OCI-LY3 (cell line): ENCODE measurements at regions not wholly inside any gene's neighbourhood (a gene's known extent, or its start where the extent isn't known, plus 50 kb on each side); places are given as distances from the start of the nearest gene placed in this dataset.
"Not testable (repeated sequence)": the region's sequence is repeated elsewhere in the genome, so short reads cannot be mapped to it uniquely, and the experiment has no call there.

Source experiments
- H2AFZ ChIP-seq: fragments of 200-600, 300-600 bp; shearing (Covaris generic); 2 replicates; pipeline ENCODE4 v1.6.0; 2014; ENCODE audit warnings: antibody characterized with exemption, low read depth, low read length
- H3K27ac ChIP-seq: fragments of 200-600, 300-600 bp; sonication (generic); 2 replicates; pipeline ENCODE4 v1.5.1; 2014; ENCODE audit warnings: mild to moderate bottlenecking, low read length, moderate library complexity, mixed read lengths
- H3K27me3 ChIP-seq: fragments of 200-600, 300-600 bp; sonication (generic); 2 replicates; pipeline ENCODE4 v1.6.1; 2014; ENCODE audit warnings: low read depth, low read length, mixed read lengths
- H3K36me3 ChIP-seq: fragments of 200-600, 300-600 bp; sonication (generic); replicated peaks from 2 replicates; pipeline ENCODE3; 2014; ENCODE audit warnings: low read depth, low read length, mixed read lengths
- H3K4me1 ChIP-seq: fragments of 300-600, 200-600 bp; sonication (generic); 2 replicates; pipeline ENCODE4 v1.6.1; 2014; ENCODE audit warnings: low read length, mixed read lengths
- H3K4me2 ChIP-seq: fragments of 200-600, 300-600 bp; sonication (generic); 2 replicates; pipeline ENCODE4 v1.6.1; 2014; ENCODE audit warnings: low read length, mixed read lengths
- H3K4me3 ChIP-seq: fragments of 300-600, 200-600 bp; sonication (generic); 2 replicates; pipeline ENCODE4 v1.5.1; 2014; ENCODE audit warnings: antibody characterized with exemption, mild to moderate bottlenecking, low read length, moderate library complexity
- H3K79me2 ChIP-seq: fragments of 300-600, 200-600 bp; shearing (Covaris generic); 2 replicates; pipeline ENCODE4 v1.6.1; 2014; ENCODE audit warnings: mild to moderate bottlenecking, low read length, mixed read lengths
- H3K9ac ChIP-seq: fragments of 300-600, 200-600 bp; shearing (Covaris generic); 2 replicates; pipeline ENCODE4 v1.6.0; 2014; ENCODE audit warnings: mild to moderate bottlenecking, low read length, moderate library complexity
- H3K9me3 ChIP-seq: fragments of 200-600, 300-600 bp; shearing (Covaris generic); 2 replicates; pipeline ENCODE4 v1.6.1; 2014; ENCODE audit warnings: low read length, mixed read lengths; ENCODE audit not compliant: insufficient read depth
- H4K20me1 ChIP-seq: fragments of 200-600, 300-600 bp; sonication (generic); 2 replicates; pipeline ENCODE4 v1.6.1; 2016; ENCODE audit warnings: low read length, mixed read lengths; ENCODE audit not compliant: insufficient read depth
- EZH2phosphoT487 ChIP-seq: fragments of 200-600 bp; shearing (Covaris generic); IDR thresholded peaks from 2 replicates; pipeline ENCODE4 v1.6.1; 2018; ENCODE audit warnings: antibody characterized with exemption, mixed run types, low read depth
- TF ChIP-seq, protein P1 (sequence below): fragments of 200-600, 300-600 bp; sonication (generic); IDR thresholded peaks from 2 replicates; pipeline ENCODE4 v1.5.1; 2014; ENCODE audit warnings: antibody characterized with exemption, low read length, low read depth

DNA sequence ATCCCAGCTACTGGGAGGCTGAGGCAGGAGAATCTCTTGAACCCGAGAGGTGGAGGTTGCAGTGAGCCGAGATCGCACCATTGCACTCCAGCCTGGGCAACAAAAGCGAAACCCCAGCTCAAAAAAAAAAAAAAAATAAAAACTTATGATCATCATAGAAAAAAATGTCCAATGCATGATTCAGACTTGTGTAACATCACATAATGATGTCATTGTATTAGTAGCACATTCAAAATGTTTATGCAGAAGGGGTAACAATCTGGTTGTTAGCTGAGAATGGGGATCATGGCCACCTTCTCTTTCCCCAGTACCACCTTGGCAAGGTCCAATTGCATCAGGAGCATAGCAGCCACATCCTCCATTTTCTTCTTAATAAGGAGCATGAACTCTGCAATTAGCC lies 137.6 kb upstream of the MARCKS start:
- no peak overlapping the region for H3K9ac ChIP-seq
- H3K36me3 ChIP-seq, result no peaks in the 10 kb centered on the region
- H3K4me1 ChIP-seq, result peaks cover 5% of the 10 kb centered on the region
- H3K79me2 ChIP-seq, result no peaks in the 10 kb centered on the region
- H3K4me2 ChIP-seq, result no peak overlapping the region
- H3K27me3 ChIP-seq, result no peaks in the 10 kb centered on the region
- no peaks in the 10 kb centered on the region for H4K20me1 ChIP-seq
- no peaks in the 10 kb centered on the region for H3K9me3 ChIP-seq
- H3K27ac ChIP-seq, result no peak overlapping the region
- no peak for TF ChIP-seq EZH2phosphoT487
- TF ChIP-seq, protein P1, sequence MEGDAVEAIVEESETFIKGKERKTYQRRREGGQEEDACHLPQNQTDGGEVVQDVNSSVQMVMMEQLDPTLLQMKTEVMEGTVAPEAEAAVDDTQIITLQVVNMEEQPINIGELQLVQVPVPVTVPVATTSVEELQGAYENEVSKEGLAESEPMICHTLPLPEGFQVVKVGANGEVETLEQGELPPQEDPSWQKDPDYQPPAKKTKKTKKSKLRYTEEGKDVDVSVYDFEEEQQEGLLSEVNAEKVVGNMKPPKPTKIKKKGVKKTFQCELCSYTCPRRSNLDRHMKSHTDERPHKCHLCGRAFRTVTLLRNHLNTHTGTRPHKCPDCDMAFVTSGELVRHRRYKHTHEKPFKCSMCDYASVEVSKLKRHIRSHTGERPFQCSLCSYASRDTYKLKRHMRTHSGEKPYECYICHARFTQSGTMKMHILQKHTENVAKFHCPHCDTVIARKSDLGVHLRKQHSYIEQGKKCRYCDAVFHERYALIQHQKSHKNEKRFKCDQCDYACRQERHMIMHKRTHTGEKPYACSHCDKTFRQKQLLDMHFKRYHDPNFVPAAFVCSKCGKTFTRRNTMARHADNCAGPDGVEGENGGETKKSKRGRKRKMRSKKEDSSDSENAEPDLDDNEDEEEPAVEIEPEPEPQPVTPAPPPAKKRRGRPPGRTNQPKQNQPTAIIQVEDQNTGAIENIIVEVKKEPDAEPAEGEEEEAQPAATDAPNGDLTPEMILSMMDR, result no peak
- no peak overlapping the region for H2AFZ ChIP-seq
- H3K4me3 ChIP-seq, result no peak overlapping the region

DNA sequence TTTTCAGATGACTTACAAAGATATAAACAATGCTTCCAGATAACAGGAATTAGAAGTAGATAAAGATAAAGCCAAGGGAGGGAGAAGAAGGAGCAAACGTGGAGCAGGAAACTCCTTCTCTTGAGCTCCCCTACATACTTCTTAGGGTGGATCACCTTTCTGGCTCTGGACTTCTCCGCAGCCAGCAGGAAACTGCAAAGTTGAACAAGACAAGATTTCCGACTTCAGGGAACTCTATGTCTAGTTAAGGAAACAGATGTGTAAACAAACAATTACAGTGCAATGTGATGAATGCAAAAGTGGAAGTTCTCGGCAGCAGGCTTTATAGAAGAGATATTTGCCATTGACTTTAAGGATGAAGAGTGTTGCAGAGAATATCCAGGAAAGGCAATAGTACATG lies 134.0 kb upstream of the MARCKS start:
- Histone ChIP-seq H3K36me3 (no peaks in the 10 kb centered on the region), H3K4me3 (no peak overlapping the region), H3K27ac (no peak overlapping the region), H3K9me3 (no peaks in the 10 kb centered on the region), H3K4me1 (peaks cover 5% of the 10 kb centered on the region), H3K79me2 (no peaks in the 10 kb centered on the region), H4K20me1 (no peaks in the 10 kb centered on the region), H2AFZ (no peak overlapping the region), H3K27me3 (no peaks in the 10 kb centered on the region), H3K4me2 (no peak overlapping the region), H3K9ac (no peak overlapping the region)
- no peak for TF ChIP-seq EZH2phosphoT487
- TF ChIP-seq, protein P1, result no peak

DNA sequence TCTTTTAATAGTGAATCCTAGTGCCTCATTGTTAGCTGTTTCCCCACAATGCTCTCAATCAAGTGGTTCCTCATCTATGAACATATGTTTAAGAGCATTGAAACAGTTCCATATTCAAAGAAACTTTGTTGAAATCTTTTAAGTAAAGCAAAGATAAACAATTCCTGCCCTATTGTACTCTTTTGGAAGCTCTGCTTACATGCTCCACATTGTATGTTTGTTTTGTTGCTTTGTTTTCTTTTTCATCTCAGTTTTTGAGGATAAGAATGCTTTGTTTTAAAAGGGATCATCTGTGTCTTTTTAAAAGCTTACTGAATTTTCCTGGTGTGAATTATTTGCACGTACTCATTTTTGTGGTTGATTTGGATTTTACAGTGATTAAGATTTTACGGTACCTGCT lies 132.2 kb upstream of the MARCKS start:
- H3K9ac ChIP-seq, H3K4me3 ChIP-seq, H3K36me3 ChIP-seq, H3K9me3 ChIP-seq, H3K27ac ChIP-seq, H3K27me3 ChIP-seq, H3K4me2 ChIP-seq, H2AFZ ChIP-seq, H3K4me1 ChIP-seq, H4K20me1 ChIP-seq, H3K79me2 ChIP-seq: not testable (repeated sequence)

DNA sequence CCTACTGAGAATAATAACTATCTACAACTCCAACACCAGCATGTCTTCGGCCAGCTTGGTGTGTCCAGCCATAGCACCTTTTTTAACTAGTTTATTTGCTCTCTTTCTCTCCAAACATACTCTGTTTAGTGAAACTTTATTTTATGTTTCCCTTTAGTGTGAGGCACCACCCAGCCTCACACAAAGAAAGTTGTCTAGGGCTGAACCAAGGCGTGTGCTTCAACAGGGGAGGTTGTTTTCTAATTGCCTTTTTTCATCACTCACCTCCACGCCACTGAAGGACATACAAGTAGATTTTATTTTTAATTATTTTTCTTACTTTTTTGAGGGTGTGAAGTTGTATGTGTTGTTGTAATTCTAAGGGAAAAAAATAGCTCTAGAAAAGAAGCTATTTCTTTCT lies 125.6 kb upstream of the MARCKS start:
- Histone ChIP-seq H3K36me3 (no peaks in the 10 kb centered on the region), H2AFZ (no peak overlapping the region), H3K4me3 (no peak overlapping the region), H3K27ac (no peak overlapping the region), H3K4me2 (no peak overlapping the region), H3K9ac (no peak overlapping the region), H3K79me2 (no peaks in the 10 kb centered on the region), H3K9me3 (no peaks in the 10 kb centered on the region), H4K20me1 (no peaks in the 10 kb centered on the region), H3K27me3 (no peaks in the 10 kb centered on the region), H3K4me1 (no peaks in the 10 kb centered on the region)
- TF ChIP-seq EZH2phosphoT487, result no peak
- TF ChIP-seq, protein P1, result no peak

DNA sequence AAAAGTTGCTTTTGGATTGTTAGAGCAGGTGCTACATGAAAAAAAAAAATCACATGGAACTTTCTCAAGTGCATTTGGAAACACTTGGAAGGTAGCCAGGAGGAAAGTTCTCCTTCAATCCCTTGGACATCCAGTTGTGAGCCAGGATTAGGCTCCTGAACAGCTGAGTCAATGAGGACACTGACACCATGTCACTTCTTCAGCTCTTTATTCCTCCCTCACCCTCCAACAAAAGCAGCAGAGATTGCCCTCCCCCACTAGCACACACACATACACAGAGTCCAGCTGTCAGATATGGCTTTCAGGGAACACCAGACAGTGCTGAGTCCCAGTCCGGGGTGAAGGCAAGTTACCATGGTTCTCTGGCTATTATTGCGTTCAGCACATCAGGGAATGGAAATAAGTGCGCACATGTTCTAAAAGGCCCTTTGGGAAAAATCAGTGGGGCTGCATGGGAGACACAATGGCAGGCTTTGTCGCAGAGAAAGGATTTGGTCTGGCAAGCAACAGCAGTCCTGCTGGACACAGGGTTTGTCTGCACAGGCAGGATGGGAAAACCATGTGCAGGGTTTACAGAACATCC lies 124.7 kb upstream of the MARCKS start:
- H3K36me3 ChIP-seq, result no peaks in the 10 kb centered on the region
- TF ChIP-seq, protein P1, result no peak
- no peak for TF ChIP-seq EZH2phosphoT487
- H3K4me2 ChIP-seq, result no peak overlapping the region
- H3K27ac ChIP-seq, result no peak overlapping the region
- no peak overlapping the region for H3K4me3 ChIP-seq
- no peaks in the 10 kb centered on the region for H3K9me3 ChIP-seq
- H4K20me1 ChIP-seq, result no peaks in the 10 kb centered on the region
- H3K4me1 ChIP-seq, result no peaks in the 10 kb centered on the region
- no peak overlapping the region for H2AFZ ChIP-seq
- no peaks in the 10 kb centered on the region for H3K79me2 ChIP-seq
- H3K27me3 ChIP-seq, result no peaks in the 10 kb centered on the region
- no peak overlapping the region for H3K9ac ChIP-seq
